ENCODE measurements at regions not wholly inside any gene's neighbourhood (a gene's known extent, or its start where the extent isn't known, plus 50 kb on each side); places are given as distances from the start of the nearest gene placed in this dataset.
"Not testable (repeated sequence)": the region's sequence is repeated elsewhere in the genome, so short reads cannot be mapped to it uniquely, and the experiment has no call there.

DNA sequence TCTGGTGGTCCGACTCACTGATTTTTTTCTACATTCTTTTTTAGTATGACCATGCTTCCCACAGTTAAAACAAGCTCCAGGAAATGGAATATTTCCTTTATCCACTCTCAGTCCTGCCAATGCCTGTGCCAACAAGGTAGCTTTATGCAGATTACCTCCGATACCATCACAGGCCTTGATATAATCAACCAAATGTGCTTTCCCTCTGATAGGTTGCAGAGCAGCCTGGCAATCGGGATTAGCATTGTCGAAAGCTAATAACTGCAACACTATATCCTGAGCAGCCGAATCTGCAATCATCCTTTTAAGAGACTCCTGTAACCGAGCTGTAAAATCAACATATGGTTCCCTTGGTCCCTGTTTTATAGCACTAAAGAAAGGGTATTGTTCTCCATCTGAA, 122.3 kb upstream of the IGFBP3 start:
- not testable (repeated sequence) for H3K4me3 ChIP-seq (ENCODE audit: low read length in 3 of 3); H3K9ac ChIP-seq (ENCODE audit: low read depth in 1 of 3, low read length in 3 of 3); H3K4me1 ChIP-seq (ENCODE audit: control insufficient read depth in 3 of 3, insufficient read depth in 3 of 3, low read length in 3 of 3)

GRCh38 chr7:46039813-46040212, 118.7 kb upstream of the IGFBP3 start:
- not testable (repeated sequence) for H3K9ac ChIP-seq (ENCODE audit: low read depth in 1 of 3, low read length in 3 of 3); H3K27me3 ChIP-seq (ENCODE audit: control insufficient read depth in 3 of 3, insufficient read depth in 3 of 3, low read length in 3 of 3); H3K27ac ChIP-seq (ENCODE audit: low read depth, low read length); H3K36me3 ChIP-seq (ENCODE audit: control insufficient read depth in 3 of 3, insufficient read depth in 3 of 3, low read length in 3 of 3); H3K4me1 ChIP-seq (ENCODE audit: control insufficient read depth in 3 of 3, insufficient read depth in 3 of 3, low read length in 3 of 3); H3K9me3 ChIP-seq (ENCODE audit: control insufficient read depth in 3 of 3, low read length in 3 of 3); H3K4me3 ChIP-seq (ENCODE audit: low read length in 3 of 3)

More for the DNA sequence above, 122.3 kb upstream of the IGFBP3 start:
- not testable (repeated sequence) for H3K9me3 ChIP-seq (ENCODE audit: control insufficient read depth in 3 of 3, low read length in 3 of 3); H3K27ac ChIP-seq (ENCODE audit: low read depth, low read length); H3K27me3 ChIP-seq (ENCODE audit: control insufficient read depth in 3 of 3, insufficient read depth in 3 of 3, low read length in 3 of 3); H3K36me3 ChIP-seq (ENCODE audit: control insufficient read depth in 3 of 3, insufficient read depth in 3 of 3, low read length in 3 of 3)

DNA sequence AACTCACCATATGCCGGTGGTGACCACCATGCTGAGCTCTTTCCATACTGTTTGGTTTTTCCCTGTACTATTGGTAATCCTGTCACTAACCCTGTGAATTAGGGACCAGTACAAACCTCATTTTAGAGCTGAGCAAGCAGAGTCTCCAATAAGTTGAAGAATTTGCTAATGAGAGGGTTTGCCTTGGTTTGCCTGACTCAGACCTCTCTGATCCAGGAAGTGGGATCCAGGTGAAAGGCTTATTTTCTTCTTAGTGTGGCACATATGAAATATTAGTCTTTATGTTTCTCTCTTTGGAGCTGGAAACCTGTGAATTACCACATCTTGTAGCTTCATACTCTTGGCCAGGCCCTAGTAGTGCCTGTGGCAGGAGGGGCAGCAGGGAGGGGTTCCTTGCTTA, 114.1 kb upstream of the IGFBP3 start:
- H3K9me3 ChIP-seq (ENCODE audit: control insufficient read depth in 3 of 3, low read length in 3 of 3), result no peaks in the 10 kb centered on the region
- H3K27ac ChIP-seq (ENCODE audit: low read depth, low read length), result no peak overlapping the region
- H3K9ac ChIP-seq (ENCODE audit: low read depth in 1 of 3, low read length in 3 of 3), result no peak overlapping the region
- no peaks in the 10 kb centered on the region for H3K27me3 ChIP-seq (ENCODE audit: control insufficient read depth in 3 of 3, insufficient read depth in 3 of 3, low read length in 3 of 3)
- no peaks in the 10 kb centered on the region for H3K4me1 ChIP-seq (ENCODE audit: control insufficient read depth in 3 of 3, insufficient read depth in 3 of 3, low read length in 3 of 3)
- H3K36me3 ChIP-seq (ENCODE audit: control insufficient read depth in 3 of 3, insufficient read depth in 3 of 3, low read length in 3 of 3), result no peaks in the 10 kb centered on the region
- H3K4me3 ChIP-seq (ENCODE audit: low read length in 3 of 3), result no peak overlapping the region

- Histone ChIP-seq H3K4me1 (ENCODE audit: control insufficient read depth in 3 of 3, insufficient read depth in 3 of 3, low read length in 3 of 3) (no peaks in the 10 kb centered on the region), H3K27ac (ENCODE audit: low read depth, low read length) (no peak overlapping the region), H3K4me3 (ENCODE audit: low read length in 3 of 3) (no peak overlapping the region), H3K9me3 (ENCODE audit: control insufficient read depth in 3 of 3, low read length in 3 of 3) (no peaks in the 10 kb centered on the region), H3K9ac (ENCODE audit: low read depth in 1 of 3, low read length in 3 of 3) (no peak overlapping the region), H3K36me3 (ENCODE audit: control insufficient read depth in 3 of 3, insufficient read depth in 3 of 3, low read length in 3 of 3) (no peaks in the 10 kb centered on the region), H3K27me3 (ENCODE audit: control insufficient read depth in 3 of 3, insufficient read depth in 3 of 3, low read length in 3 of 3) (no peaks in the 10 kb centered on the region)
These were observed 113.1 kb upstream of the IGFBP3 start for GRCh38 chr7:46034056-46034768.

DNA sequence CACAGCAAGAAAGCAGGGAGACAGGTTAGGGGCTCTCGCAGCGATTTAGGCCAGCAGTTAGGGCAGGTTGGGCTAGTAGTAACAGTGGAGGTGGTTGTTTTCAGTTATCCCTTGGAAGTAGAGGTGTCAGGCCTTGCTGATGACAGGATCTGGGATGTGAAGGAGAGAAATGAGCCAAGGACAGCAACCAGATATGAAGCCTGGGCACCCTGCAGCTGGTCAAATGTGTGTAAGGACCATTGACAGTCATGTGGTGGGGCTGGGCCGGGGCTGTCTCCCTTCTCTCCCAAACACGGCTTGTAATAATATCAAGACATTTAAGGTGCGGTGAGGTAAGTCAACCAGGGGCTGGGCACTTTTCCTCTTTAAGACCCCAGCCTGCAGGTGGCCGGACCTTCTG, 112.5 kb upstream of the IGFBP3 start:
- Histone ChIP-seq H3K4me3 (ENCODE audit: low read length in 3 of 3) (no peak overlapping the region), H3K36me3 (ENCODE audit: control insufficient read depth in 3 of 3, insufficient read depth in 3 of 3, low read length in 3 of 3) (no peaks in the 10 kb centered on the region), H3K9me3 (ENCODE audit: control insufficient read depth in 3 of 3, low read length in 3 of 3) (no peaks in the 10 kb centered on the region), H3K9ac (ENCODE audit: low read depth in 1 of 3, low read length in 3 of 3) (no peak overlapping the region), H3K27ac (ENCODE audit: low read depth, low read length) (no peak overlapping the region), H3K27me3 (ENCODE audit: control insufficient read depth in 3 of 3, insufficient read depth in 3 of 3, low read length in 3 of 3) (no peaks in the 10 kb centered on the region), H3K4me1 (ENCODE audit: control insufficient read depth in 3 of 3, insufficient read depth in 3 of 3, low read length in 3 of 3) (no peaks in the 10 kb centered on the region)

DNA sequence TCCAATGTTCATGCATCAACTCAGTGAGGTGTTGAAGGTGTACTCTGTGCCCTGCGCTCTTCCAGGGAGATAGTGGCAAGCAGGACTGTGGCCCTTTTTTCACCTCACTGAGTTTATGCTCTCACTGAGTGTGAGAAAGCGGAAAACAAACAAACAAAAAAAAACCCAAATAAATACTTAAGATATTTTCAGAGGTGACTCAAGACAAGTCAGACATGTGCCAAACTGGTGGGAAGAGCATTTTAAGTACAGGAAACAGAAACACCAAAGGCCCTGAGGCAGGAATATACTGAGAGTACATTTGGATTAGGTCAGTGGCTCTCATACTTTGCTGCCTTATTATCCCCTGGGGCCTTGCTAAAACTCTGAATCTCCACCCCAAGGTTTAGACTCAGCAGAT, 111.9 kb upstream of the IGFBP3 start:
- Histone ChIP-seq H3K4me1 (ENCODE audit: control insufficient read depth in 3 of 3, insufficient read depth in 3 of 3, low read length in 3 of 3) (no peaks in the 10 kb centered on the region), H3K27me3 (ENCODE audit: control insufficient read depth in 3 of 3, insufficient read depth in 3 of 3, low read length in 3 of 3) (no peaks in the 10 kb centered on the region), H3K9me3 (ENCODE audit: control insufficient read depth in 3 of 3, low read length in 3 of 3) (no peaks in the 10 kb centered on the region), H3K27ac (ENCODE audit: low read depth, low read length) (no peak overlapping the region), H3K9ac (ENCODE audit: low read depth in 1 of 3, low read length in 3 of 3) (no peak overlapping the region), H3K36me3 (ENCODE audit: control insufficient read depth in 3 of 3, insufficient read depth in 3 of 3, low read length in 3 of 3) (no peaks in the 10 kb centered on the region), H3K4me3 (ENCODE audit: low read length in 3 of 3) (no peak overlapping the region)

GRCh38 chr7:46032353-46032752, 111.3 kb upstream of the IGFBP3 start:
- Histone ChIP-seq H3K4me1 (ENCODE audit: control insufficient read depth in 3 of 3, insufficient read depth in 3 of 3, low read length in 3 of 3) (no peaks in the 10 kb centered on the region), H3K27ac (ENCODE audit: low read depth, low read length) (no peak overlapping the region), H3K4me3 (ENCODE audit: low read length in 3 of 3) (no peak overlapping the region), H3K9me3 (ENCODE audit: control insufficient read depth in 3 of 3, low read length in 3 of 3) (no peaks in the 10 kb centered on the region), H3K36me3 (ENCODE audit: control insufficient read depth in 3 of 3, insufficient read depth in 3 of 3, low read length in 3 of 3) (no peaks in the 10 kb centered on the region), H3K9ac (ENCODE audit: low read depth in 1 of 3, low read length in 3 of 3) (no peak overlapping the region), H3K27me3 (ENCODE audit: control insufficient read depth in 3 of 3, insufficient read depth in 3 of 3, low read length in 3 of 3) (no peaks in the 10 kb centered on the region)

DNA sequence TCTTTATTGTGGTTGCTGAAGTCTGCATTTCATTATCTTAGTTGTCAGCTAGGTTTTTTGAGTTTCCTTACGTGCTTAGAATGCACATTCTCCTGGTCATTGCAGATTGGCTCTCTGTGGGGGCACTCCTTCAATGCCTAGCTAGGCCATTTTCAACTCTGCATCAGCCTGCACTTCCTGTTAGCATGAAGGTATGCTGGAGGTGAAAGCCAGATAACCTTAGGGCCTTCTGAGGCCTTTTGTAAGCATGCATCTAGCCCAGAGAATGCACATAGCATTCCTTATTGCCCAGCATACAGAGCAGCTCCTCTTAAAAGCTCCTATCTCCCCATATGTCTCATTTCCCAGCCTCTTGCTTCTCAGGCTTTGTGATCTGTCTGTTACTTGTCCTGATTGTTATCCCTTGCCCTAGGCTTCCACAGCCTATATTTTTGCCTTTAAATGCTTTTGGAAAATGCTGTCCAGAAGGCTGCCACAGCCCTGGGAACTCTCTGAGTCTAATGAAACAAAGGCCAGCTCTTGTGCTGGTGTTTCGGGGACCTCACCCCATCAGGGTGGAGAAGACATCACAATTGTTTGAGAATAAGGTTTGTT, 108.1 kb upstream of the IGFBP3 start:
- no peaks in the 10 kb centered on the region for H3K4me1 ChIP-seq (ENCODE audit: control insufficient read depth in 3 of 3, insufficient read depth in 3 of 3, low read length in 3 of 3)
- no peak overlapping the region for H3K9ac ChIP-seq (ENCODE audit: low read depth in 1 of 3, low read length in 3 of 3)
- H3K36me3 ChIP-seq (ENCODE audit: control insufficient read depth in 3 of 3, insufficient read depth in 3 of 3, low read length in 3 of 3), result no peaks in the 10 kb centered on the region
- no peaks in the 10 kb centered on the region for H3K9me3 ChIP-seq (ENCODE audit: control insufficient read depth in 3 of 3, low read length in 3 of 3)
- H3K27ac ChIP-seq (ENCODE audit: low read depth, low read length), result no peak overlapping the region
- H3K4me3 ChIP-seq (ENCODE audit: low read length in 3 of 3), result no peak overlapping the region
- H3K27me3 ChIP-seq (ENCODE audit: control insufficient read depth in 3 of 3, insufficient read depth in 3 of 3, low read length in 3 of 3), result no peaks in the 10 kb centered on the region

DNA sequence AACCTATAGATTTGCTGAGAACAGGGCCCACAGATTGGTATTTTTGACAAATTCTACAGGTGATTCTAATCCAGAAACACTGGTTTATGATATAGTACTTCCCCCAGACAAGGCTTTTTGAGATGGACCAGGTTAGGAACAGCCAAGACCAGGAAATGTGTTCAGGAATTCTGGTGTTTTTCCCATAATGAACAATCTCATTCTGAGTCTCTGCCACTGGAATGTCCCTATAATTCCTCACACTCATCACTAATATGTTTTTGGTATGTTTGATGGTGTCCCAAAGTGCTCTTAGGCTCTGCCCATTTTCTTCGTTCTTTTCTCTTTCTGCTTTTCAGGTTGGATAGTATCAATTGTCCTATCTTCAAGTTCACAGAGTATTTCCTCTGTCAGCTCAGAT, 107.2 kb upstream of the IGFBP3 start:
- Histone ChIP-seq H3K9ac (ENCODE audit: low read depth in 1 of 3, low read length in 3 of 3) (no peak overlapping the region), H3K27ac (ENCODE audit: low read depth, low read length) (no peak overlapping the region), H3K4me3 (ENCODE audit: low read length in 3 of 3) (no peak overlapping the region), H3K9me3 (ENCODE audit: control insufficient read depth in 3 of 3, low read length in 3 of 3) (no peaks in the 10 kb centered on the region), H3K27me3 (ENCODE audit: control insufficient read depth in 3 of 3, insufficient read depth in 3 of 3, low read length in 3 of 3) (no peaks in the 10 kb centered on the region), H3K36me3 (ENCODE audit: control insufficient read depth in 3 of 3, insufficient read depth in 3 of 3, low read length in 3 of 3) (no peaks in the 10 kb centered on the region), H3K4me1 (ENCODE audit: control insufficient read depth in 3 of 3, insufficient read depth in 3 of 3, low read length in 3 of 3) (no peaks in the 10 kb centered on the region)

DNA sequence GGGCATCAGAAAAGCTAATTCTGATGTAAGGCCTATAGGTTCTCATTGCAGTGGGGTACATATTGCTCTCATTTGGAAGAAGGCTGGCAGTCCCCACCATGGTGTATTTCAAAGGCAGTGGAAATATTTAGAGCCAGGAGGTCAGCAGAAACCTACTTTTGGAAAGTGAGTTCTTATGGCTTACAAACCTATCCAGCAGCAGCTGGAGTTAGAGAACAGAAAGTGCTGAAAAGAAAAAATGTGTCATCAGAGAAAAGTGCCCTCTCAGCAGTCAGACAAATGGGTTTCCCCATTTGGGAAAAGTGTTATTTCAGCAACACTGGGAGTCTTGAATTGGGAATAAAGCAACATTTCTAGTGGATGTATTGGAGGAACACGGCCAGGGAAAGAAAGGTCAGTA, 105.7 kb upstream of the IGFBP3 start:
- Histone ChIP-seq H3K4me3 (ENCODE audit: low read length in 3 of 3) (no peak overlapping the region), H3K27ac (ENCODE audit: low read depth, low read length) (no peak overlapping the region), H3K27me3 (ENCODE audit: control insufficient read depth in 3 of 3, insufficient read depth in 3 of 3, low read length in 3 of 3) (no peaks in the 10 kb centered on the region), H3K9ac (ENCODE audit: low read depth in 1 of 3, low read length in 3 of 3) (no peak overlapping the region), H3K36me3 (ENCODE audit: control insufficient read depth in 3 of 3, insufficient read depth in 3 of 3, low read length in 3 of 3) (no peaks in the 10 kb centered on the region), H3K4me1 (ENCODE audit: control insufficient read depth in 3 of 3, insufficient read depth in 3 of 3, low read length in 3 of 3) (no peaks in the 10 kb centered on the region), H3K9me3 (ENCODE audit: control insufficient read depth in 3 of 3, low read length in 3 of 3) (no peaks in the 10 kb centered on the region)

Measured in skeletal muscle tissue (tissue), 3 donors.